ENCODE measurements at regions not wholly inside any gene's neighbourhood (a gene's known extent, or its start where the extent isn't known, plus 50 kb on each side); places are given as distances from the start of the nearest gene placed in this dataset.
A peak's percentile ranks its signal among the peaks of the same experiment; 100 is the strongest.
"Not testable (repeated sequence)": the region's sequence is repeated elsewhere in the genome, so short reads cannot be mapped to it uniquely, and the experiment has no call there.

GRCh38 chr5:28823231-28823630 lies 1784.8 kb upstream of the CDH9 start:
- no peak for DNase-seq

GRCh38 chr5:28822071-28822470 lies 1783.7 kb upstream of the CDH9 start:
- no peak for DNase-seq

GRCh38 chr5:28810751-28811136 lies 1772.4 kb upstream of the CDH9 start:
- DNase-seq, result no peak

- DNase-seq, result no peak
Measured at GRCh38 chr5:28809811-28810750, 1771.7 kb upstream of the CDH9 start.

- no peak for DNase-seq
Measured at GRCh38 chr5:28808967-28809810, 1770.8 kb upstream of the CDH9 start.

- no peak for DNase-seq
Measured at GRCh38 chr5:28807195-28807729, 1768.9 kb upstream of the CDH9 start.

GRCh38 chr5:28799035-28799434 lies 1760.6 kb upstream of the CDH9 start:
- not testable (repeated sequence) for DNase-seq

GRCh38 chr5:28788954-28789353 lies 1750.6 kb upstream of the CDH9 start:
- peak; percentile 6 for DNase-seq

- DNase-seq, result no peak
Measured at GRCh38 chr5:28780083-28780692, 1741.8 kb upstream of the CDH9 start.

- peak; percentile 24 for DNase-seq
Measured at GRCh38 chr5:28779161-28779754, 1740.9 kb upstream of the CDH9 start.

GRCh38 chr5:28770307-28770706 lies 1731.9 kb upstream of the CDH9 start:
- no peak for DNase-seq

GRCh38 chr5:28766565-28767158 lies 1728.3 kb upstream of the CDH9 start:
- peak; percentile 83 for DNase-seq

GRCh38 chr5:28751396-28751795 lies 1713.0 kb upstream of the CDH9 start:
- DNase-seq, result no peak

GRCh38 chr5:28750251-28750650 lies 1711.9 kb upstream of the CDH9 start:
- DNase-seq, result no peak

- no peak for DNase-seq
Measured at GRCh38 chr5:28748446-28748845, 1710.1 kb upstream of the CDH9 start.

GRCh38 chr5:28743716-28744110 lies 1705.3 kb upstream of the CDH9 start:
- no peak for DNase-seq

- no peak for DNase-seq
Measured at GRCh38 chr5:28743025-28743715, 1704.8 kb upstream of the CDH9 start.

- no peak for DNase-seq
Measured at GRCh38 chr5:28737682-28738081, 1699.3 kb upstream of the CDH9 start.

- no peak for DNase-seq
Measured at GRCh38 chr5:28737222-28737621, 1698.8 kb upstream of the CDH9 start.

- no peak for DNase-seq
Measured at GRCh38 chr5:28734396-28734795, 1696.0 kb upstream of the CDH9 start.

- DNase-seq, result no peak
Measured at GRCh38 chr5:28729067-28729466, 1690.7 kb upstream of the CDH9 start.

GRCh38 chr5:28726815-28727214 lies 1688.4 kb upstream of the CDH9 start:
- no peak for DNase-seq

All from eye (tissue), 1 donor.